HEK293 (cell line): ENCODE measurements at regions not wholly inside any gene's neighbourhood (a gene's known extent, or its start where the extent isn't known, plus 50 kb on each side); places are given as distances from the start of the nearest gene placed in this dataset.
"Not testable (repeated sequence)": the region's sequence is repeated elsewhere in the genome, so short reads cannot be mapped to it uniquely, and the experiment has no call there.

ENCODE experiments used
- CTCF ChIA-PET: fragments of 350-600 bp; formaldehyde crosslinking; extraction: SDS; loops from one replicate; lab custom pipeline; 2021; ENCODE audit warnings: antibody characterized with exemption; lab: Yijun Ruan, JAX
- POLR2A ChIA-PET: fragments of 300-600 bp; formaldehyde crosslinking; extraction: SDS; loops from one replicate; lab custom pipeline; 2020; ENCODE audit warnings: antibody characterized with exemption, inconsistent platforms; lab: Yijun Ruan, JAX
- H3K27ac ChIP-seq: fragments of 200-500 bp; sonication (Bioruptor generic); 2 replicates; pipeline ENCODE4 v1.5.1; 2014; ENCODE audit warnings: low read depth, low read length, control low read depth, inconsistent platforms; ENCODE audit errors: extremely low read depth
- H3K36me3 ChIP-seq, 2 experiments: fragments of 200-500 bp in 1 of 2; sonication (Bioruptor generic) in 1 of 2; 1 replicate in 1 of 2; 2 replicates in 1 of 2; pipeline ENCODE4 v1.5.1; 2014 to 2017; ENCODE audit warnings: inconsistent platforms in 2 of 2, low read length in 2 of 2; ENCODE audit not compliant: control insufficient read depth in 2 of 2, insufficient read depth in 1 of 2
- H3K4me1 ChIP-seq: fragments of 200-500 bp; sonication (Bioruptor generic); 2 replicates; pipeline ENCODE4 v1.5.1; 2014; ENCODE audit warnings: mild to moderate bottlenecking, low read length, inconsistent platforms; ENCODE audit not compliant: control insufficient read depth, insufficient read depth
- H3K4me3 ChIP-seq: 2 replicates; pipeline ENCODE4 v1.5.1; 2011; ENCODE audit warnings: low read depth, mild to moderate bottlenecking, control low read depth, low read length, moderate library complexity
- H3K9me3 ChIP-seq: fragments of 200-500 bp; sonication (Bioruptor generic); 2 replicates; pipeline ENCODE4 v1.5.1; 2014; ENCODE audit warnings: low read depth, low read length, inconsistent platforms; ENCODE audit not compliant: control insufficient read depth, insufficient read depth
- BCL11B ChIP-seq: fragments of 450-650 bp; formaldehyde crosslinking; IDR thresholded peaks from 2 replicates; pipeline ENCODE4 v1.5.1; 2016; ENCODE audit warnings: low read depth, missing biosample characterization, missing genetic modification characterization
- GLIS1 ChIP-seq: fragments of 450-650 bp; formaldehyde crosslinking; IDR thresholded peaks from 2 replicates; pipeline ENCODE4 v1.5.1; 2016; ENCODE audit warnings: missing biosample characterization, missing genetic modification characterization
- GLIS2 ChIP-seq: fragments of 450-650 bp; formaldehyde crosslinking; IDR thresholded peaks from 2 replicates; pipeline ENCODE4 v1.5.1; 2016; ENCODE audit warnings: missing biosample characterization, missing genetic modification characterization
- KLF1 ChIP-seq: fragments of 450-650 bp; formaldehyde crosslinking; IDR thresholded peaks from 2 replicates; pipeline ENCODE4 v1.5.1; 2016; ENCODE audit warnings: missing biosample characterization, missing genetic modification characterization
- TCF7L2 ChIP-seq: IDR thresholded peaks from 2 replicates; pipeline ENCODE4 v1.6.1; 2011; ENCODE audit warnings: low read depth, mild to moderate bottlenecking, inconsistent platforms, low read length, moderate library complexity, borderline replicate concordance
- ZFP3 ChIP-seq: fragments of 450-650 bp; formaldehyde crosslinking; IDR thresholded peaks from 2 replicates; pipeline ENCODE4 v1.5.1; 2016; ENCODE audit warnings: low read depth, missing biosample characterization, missing genetic modification characterization
- ZFP37 ChIP-seq: fragments of 450-650 bp; formaldehyde crosslinking; IDR thresholded peaks from 2 replicates; pipeline ENCODE4 v1.5.1; 2016; ENCODE audit warnings: missing biosample characterization, missing genetic modification characterization
- ZNF112 ChIP-seq: fragments of 450-650 bp; formaldehyde crosslinking; IDR thresholded peaks from 2 replicates; pipeline ENCODE4 v1.5.0; 2017; ENCODE audit warnings: missing biosample characterization, missing genetic modification characterization
- ZNF157 ChIP-seq: fragments of 450-650 bp; formaldehyde crosslinking; IDR thresholded peaks from 2 replicates; pipeline ENCODE4 v1.5.1; 2016; ENCODE audit warnings: missing biosample characterization, missing genetic modification characterization
- ZNF211 ChIP-seq: fragments of 450-650 bp; formaldehyde crosslinking; IDR thresholded peaks from 2 replicates; pipeline ENCODE4 v1.5.1; 2016; ENCODE audit warnings: low read depth, missing biosample characterization, missing genetic modification characterization
- ZNF266 ChIP-seq: fragments of 450-650 bp; formaldehyde crosslinking; IDR thresholded peaks from 2 replicates; pipeline ENCODE4 v1.5.1; 2016; ENCODE audit warnings: missing biosample characterization, missing genetic modification characterization, low read depth
- ZNF354C ChIP-seq: fragments of 450-650 bp; formaldehyde crosslinking; IDR thresholded peaks from 2 replicates; pipeline ENCODE4 v1.5.1; 2016; ENCODE audit warnings: missing biosample characterization, missing genetic modification characterization, low read depth, borderline replicate concordance
- ZNF416 ChIP-seq: fragments of 450-650 bp; formaldehyde crosslinking; IDR thresholded peaks from 2 replicates; pipeline ENCODE4 v1.5.1; 2016; ENCODE audit warnings: missing biosample characterization, missing genetic modification characterization
- ZNF629 ChIP-seq: fragments of 450-650 bp; formaldehyde crosslinking; IDR thresholded peaks from 2 replicates; pipeline ENCODE4 v1.5.1; 2017; ENCODE audit warnings: missing biosample characterization, missing genetic modification characterization
- ZNF639 ChIP-seq: fragments of 450-650 bp; formaldehyde crosslinking; IDR thresholded peaks from 2 replicates; pipeline ENCODE4 v1.5.1; 2016; ENCODE audit warnings: missing biosample characterization, missing genetic modification characterization
- ZNF677 ChIP-seq: fragments of 450-650 bp; IDR thresholded peaks from 2 replicates; pipeline ENCODE4 v1.5.0; 2018; ENCODE audit warnings: missing biosample characterization, mild to moderate bottlenecking, missing genetic modification characterization, moderate library complexity
- TF ChIP-seq, protein P1 (sequence below): fragments of 450-650 bp; IDR thresholded peaks from 2 replicates; pipeline ENCODE4 v1.5.1; 2018; ENCODE audit warnings: missing biosample characterization, missing genetic modification characterization
- TF ChIP-seq, protein P2 (sequence below): fragments of 450-650 bp; formaldehyde crosslinking; IDR thresholded peaks from 2 replicates; pipeline ENCODE4 v1.5.1; 2016; ENCODE audit warnings: missing biosample characterization, missing genetic modification characterization

- POLR2A ChIA-PET = no interaction called here
- no peak overlapping the region for H3K27ac ChIP-seq
Observed at GRCh38 chr16:80250381-80250780, 290.4 kb upstream of the DYNLRB2 start.

GRCh38 chr16:80243303-80243702, 297.5 kb upstream of the DYNLRB2 start:
- H3K4me3 ChIP-seq, H3K4me1 ChIP-seq, CTCF ChIA-PET, H3K9me3 ChIP-seq, POLR2A ChIA-PET, H3K36me3 ChIP-seq, H3K27ac ChIP-seq: not testable (repeated sequence)

More at GRCh38 chr16:80250381-80250780, 290.4 kb upstream of the DYNLRB2 start:
- Histone ChIP-seq H3K4me3 (no peak overlapping the region), H3K4me1 (no peaks in the 10 kb centered on the region), H3K36me3 (no peaks in the 10 kb centered on the region), H3K9me3 (no peaks in the 10 kb centered on the region)
- CTCF ChIA-PET = interaction anchor here (0.6 to 0.7 kb wide), 2 partner anchors 39 to 93 kb away, joined by 3 to 5 read pairs; no protein-coding TSS in a partner anchor
- no peak for TF ChIP-seq ZNF639 (tag by site-specific recombination)
- TF ChIP-seq ZFP37 (tag by site-specific recombination) = no peak

DNA sequence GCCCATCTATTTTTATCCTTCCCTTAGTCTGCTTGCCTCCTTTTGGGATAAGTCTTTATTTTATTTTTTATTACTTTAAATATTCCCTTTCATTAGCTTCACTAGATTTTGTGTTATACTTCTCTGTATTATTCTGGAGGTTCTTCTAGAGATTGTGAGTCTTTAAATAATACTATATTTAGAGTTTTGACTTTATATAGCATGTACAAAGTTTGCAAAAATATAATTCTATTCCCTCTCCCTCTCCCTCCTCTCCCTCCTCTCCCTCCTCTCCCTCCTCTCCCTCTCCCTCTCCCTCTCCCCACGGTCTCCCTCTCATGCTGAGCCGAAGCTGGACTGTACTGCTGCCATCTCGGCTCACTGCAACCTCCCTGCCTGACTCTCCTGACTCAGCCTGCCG, 298.5 kb upstream of the DYNLRB2 start:
- H3K4me1 ChIP-seq, H3K27ac ChIP-seq, H3K4me3 ChIP-seq, H3K9me3 ChIP-seq, H3K36me3 ChIP-seq, POLR2A ChIA-PET, CTCF ChIA-PET: not testable (repeated sequence)

DNA sequence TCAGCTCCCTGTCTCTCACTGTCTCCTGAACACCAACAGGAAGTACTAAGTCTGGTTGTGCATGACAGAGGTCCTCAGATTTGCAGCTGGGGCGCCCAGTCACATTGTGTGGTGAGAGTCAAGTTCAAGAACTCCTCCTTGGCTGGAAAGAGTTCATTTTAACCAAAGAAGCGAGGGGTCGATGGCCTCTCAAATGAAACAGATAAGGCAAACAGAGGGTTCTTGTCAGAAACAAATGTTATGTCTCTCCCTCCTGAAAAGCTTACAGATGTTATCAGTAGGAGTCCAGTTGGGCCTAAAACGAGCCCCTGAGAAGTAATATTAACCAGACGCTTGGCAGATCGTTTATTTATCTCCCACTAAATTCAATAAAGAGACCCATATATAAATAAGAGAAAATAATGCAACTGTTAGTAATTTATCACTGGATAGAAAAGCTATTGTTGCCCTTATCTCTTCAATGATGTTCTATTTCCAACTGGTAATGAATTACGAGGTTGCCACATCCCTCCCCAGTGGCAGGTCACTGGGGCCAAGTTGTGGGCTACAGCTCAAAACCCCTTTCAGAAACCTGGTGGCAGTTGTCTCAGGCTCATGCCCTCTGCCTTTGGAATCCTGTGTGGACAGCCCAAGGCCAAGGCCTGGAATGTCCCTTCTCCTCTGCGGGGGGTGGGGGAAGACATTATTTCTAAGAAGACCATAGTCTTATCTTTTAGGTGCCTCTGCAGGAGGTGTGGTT, 307.5 kb upstream of the DYNLRB2 start:
- Histone ChIP-seq H3K4me3 (no peak overlapping the region), H3K4me1 (no peaks in the 10 kb centered on the region; the same call in 1 of the 2 replicates), H3K27ac (no peak overlapping the region), H3K9me3 (no peaks in the 10 kb centered on the region), H3K36me3 (no peaks in the 10 kb centered on the region)
- no peak for TF ChIP-seq ZNF266 (tag by site-specific recombination)
- TF ChIP-seq ZFP37 (tag by site-specific recombination) = no peak
- TF ChIP-seq TCF7L2 = no peak
- TF ChIP-seq ZNF211 (tag by site-specific recombination) = no peak
- TF ChIP-seq ZNF354C (tag by site-specific recombination) = no peak
- no peak for TF ChIP-seq ZNF677 (tag by site-specific recombination)
- TF ChIP-seq, protein P1, sequence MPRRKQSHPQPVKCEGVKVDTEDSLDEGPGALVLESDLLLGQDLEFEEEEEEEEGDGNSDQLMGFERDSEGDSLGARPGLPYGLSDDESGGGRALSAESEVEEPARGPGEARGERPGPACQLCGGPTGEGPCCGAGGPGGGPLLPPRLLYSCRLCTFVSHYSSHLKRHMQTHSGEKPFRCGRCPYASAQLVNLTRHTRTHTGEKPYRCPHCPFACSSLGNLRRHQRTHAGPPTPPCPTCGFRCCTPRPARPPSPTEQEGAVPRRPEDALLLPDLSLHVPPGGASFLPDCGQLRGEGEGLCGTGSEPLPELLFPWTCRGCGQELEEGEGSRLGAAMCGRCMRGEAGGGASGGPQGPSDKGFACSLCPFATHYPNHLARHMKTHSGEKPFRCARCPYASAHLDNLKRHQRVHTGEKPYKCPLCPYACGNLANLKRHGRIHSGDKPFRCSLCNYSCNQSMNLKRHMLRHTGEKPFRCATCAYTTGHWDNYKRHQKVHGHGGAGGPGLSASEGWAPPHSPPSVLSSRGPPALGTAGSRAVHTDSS (tag by site-specific recombination) = no peak
- no peak for TF ChIP-seq ZNF416 (tag by site-specific recombination)
- POLR2A ChIA-PET = no interaction called here
- CTCF ChIA-PET = interaction anchor here (0.6 kb wide), 2 partner anchors 108 to 602 kb away, joined by 3 read pairs; no protein-coding TSS in a partner anchor

GRCh38 chr16:80231888-80232287, 308.9 kb upstream of the DYNLRB2 start:
- Histone ChIP-seq H3K4me3 (no peak overlapping the region), H3K9me3 (no peaks in the 10 kb centered on the region), H3K4me1 (no peaks in the 10 kb centered on the region; the same call in 1 of the 2 replicates), H3K27ac (no peak overlapping the region), H3K36me3 (no peaks in the 10 kb centered on the region)
- POLR2A ChIA-PET = no interaction called here
- CTCF ChIA-PET = no interaction called here
- TF ChIP-seq, protein P2, sequence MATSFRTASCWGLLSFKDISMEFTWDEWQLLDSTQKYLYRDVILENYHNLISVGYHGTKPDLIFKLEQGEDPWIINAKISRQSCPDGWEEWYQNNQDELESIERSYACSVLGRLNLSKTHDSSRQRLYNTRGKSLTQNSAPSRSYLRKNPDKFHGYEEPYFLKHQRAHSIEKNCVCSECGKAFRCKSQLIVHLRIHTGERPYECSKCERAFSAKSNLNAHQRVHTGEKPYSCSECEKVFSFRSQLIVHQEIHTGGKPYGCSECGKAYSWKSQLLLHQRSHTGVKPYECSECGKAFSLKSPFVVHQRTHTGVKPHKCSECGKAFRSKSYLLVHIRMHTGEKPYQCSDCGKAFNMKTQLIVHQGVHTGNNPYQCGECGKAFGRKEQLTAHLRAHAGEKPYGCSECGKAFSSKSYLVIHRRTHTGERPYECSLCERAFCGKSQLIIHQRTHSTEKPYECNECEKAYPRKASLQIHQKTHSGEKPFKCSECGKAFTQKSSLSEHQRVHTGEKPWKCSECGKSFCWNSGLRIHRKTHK (tag by site-specific recombination) = no peak
- TF ChIP-seq ZFP37 (tag by site-specific recombination) (no peak), KLF1 (tag by site-specific recombination) (no peak), GLIS2 (no peak), ZNF629 (tag by site-specific recombination) (no peak), ZNF112 (no peak), BCL11B (tag by site-specific recombination) (no peak), GLIS1 (tag by site-specific recombination) (no peak), ZNF157 (no peak), ZFP3 (tag by site-specific recombination) (no peak)
- TF ChIP-seq, protein P1 (tag by site-specific recombination) = no peak
